NCI-H1436 (cell line): ENCODE measurements at regions not wholly inside any gene's neighbourhood (a gene's known extent, or its start where the extent isn't known, plus 50 kb on each side); places are given as distances from the start of the nearest gene placed in this dataset.

Experiments
- DNase-seq: peaks from one replicate; lab custom pipeline; 2025; lab: John Stamatoyannopoulos, UW

GRCh38 chr1:96002201-96002600 is 719.4 kb upstream of the PTBP2 start:
- no peak for DNase-seq

- no peak for DNase-seq
Measured at GRCh38 chr1:96002969-96003964, 718.3 kb upstream of the PTBP2 start.

GRCh38 chr1:96009831-96010434 is 711.7 kb upstream of the PTBP2 start:
- DNase-seq = no peak

GRCh38 chr1:96011606-96012005 is 710.0 kb upstream of the PTBP2 start:
- DNase-seq = no peak

GRCh38 chr1:96016219-96016618 is 705.4 kb upstream of the PTBP2 start:
- no peak for DNase-seq

- no peak for DNase-seq
Measured at GRCh38 chr1:96020378-96020777, 701.2 kb upstream of the PTBP2 start.

GRCh38 chr1:96025062-96025461 is 696.5 kb upstream of the PTBP2 start:
- DNase-seq = no peak

GRCh38 chr1:96028071-96028470 is 693.5 kb upstream of the PTBP2 start:
- DNase-seq = no peak

- no peak for DNase-seq
Measured at GRCh38 chr1:96030312-96030711, 691.3 kb upstream of the PTBP2 start.

- no peak for DNase-seq
Measured at GRCh38 chr1:96034006-96034405, 687.6 kb upstream of the PTBP2 start.

- DNase-seq = no peak
Measured at GRCh38 chr1:96036763-96037162, 684.8 kb upstream of the PTBP2 start.

GRCh38 chr1:96038636-96039035 is 682.9 kb upstream of the PTBP2 start:
- DNase-seq = no peak

GRCh38 chr1:96039910-96040309 is 681.7 kb upstream of the PTBP2 start:
- DNase-seq = no peak

GRCh38 chr1:96041470-96041869 is 680.1 kb upstream of the PTBP2 start:
- no peak for DNase-seq

GRCh38 chr1:96048572-96049212 is 672.9 kb upstream of the PTBP2 start:
- DNase-seq = no peak

GRCh38 chr1:96049759-96050409 is 671.7 kb upstream of the PTBP2 start:
- DNase-seq = no peak

- DNase-seq = no peak
Measured at GRCh38 chr1:96059276-96059675, 662.3 kb upstream of the PTBP2 start.

- no peak for DNase-seq
Measured at GRCh38 chr1:96059736-96060135, 661.8 kb upstream of the PTBP2 start.

- DNase-seq = no peak
Measured at GRCh38 chr1:96060621-96061020, 661.0 kb upstream of the PTBP2 start.

- no peak for DNase-seq
Measured at GRCh38 chr1:96072021-96072420, 649.6 kb upstream of the PTBP2 start.

- no peak for DNase-seq
Measured at GRCh38 chr1:96073100-96073499, 648.5 kb upstream of the PTBP2 start.

- DNase-seq = no peak
Measured at GRCh38 chr1:96074422-96074821, 647.2 kb upstream of the PTBP2 start.
